DND-41 (cell line): ENCODE measurements at regions not wholly inside any gene's neighbourhood (a gene's known extent, or its start where the extent isn't known, plus 50 kb on each side); places are given as distances from the start of the nearest gene placed in this dataset.

Experiments
- EZH2 ChIP-seq: IDR thresholded peaks from 3 replicates; pipeline ENCODE4 v1.6.1; 2012; ENCODE audit warnings: borderline replicate concordance, low read depth, mild to moderate bottlenecking, moderate library complexity, low read length, inconsistent platforms; ENCODE audit not compliant: severe bottlenecking
- TF ChIP-seq, protein P1 (sequence below): IDR thresholded peaks from 2 replicates; pipeline ENCODE4 v1.5.1; 2012; ENCODE audit warnings: borderline replicate concordance, low read length, moderate library complexity, mild to moderate bottlenecking; ENCODE audit not compliant: poor library complexity, severe bottlenecking; ENCODE audit errors: extremely low read depth

GRCh38 chr11:116209255-116209654 is 563.5 kb downstream of the BUD13 start:
- TF ChIP-seq, protein P1, sequence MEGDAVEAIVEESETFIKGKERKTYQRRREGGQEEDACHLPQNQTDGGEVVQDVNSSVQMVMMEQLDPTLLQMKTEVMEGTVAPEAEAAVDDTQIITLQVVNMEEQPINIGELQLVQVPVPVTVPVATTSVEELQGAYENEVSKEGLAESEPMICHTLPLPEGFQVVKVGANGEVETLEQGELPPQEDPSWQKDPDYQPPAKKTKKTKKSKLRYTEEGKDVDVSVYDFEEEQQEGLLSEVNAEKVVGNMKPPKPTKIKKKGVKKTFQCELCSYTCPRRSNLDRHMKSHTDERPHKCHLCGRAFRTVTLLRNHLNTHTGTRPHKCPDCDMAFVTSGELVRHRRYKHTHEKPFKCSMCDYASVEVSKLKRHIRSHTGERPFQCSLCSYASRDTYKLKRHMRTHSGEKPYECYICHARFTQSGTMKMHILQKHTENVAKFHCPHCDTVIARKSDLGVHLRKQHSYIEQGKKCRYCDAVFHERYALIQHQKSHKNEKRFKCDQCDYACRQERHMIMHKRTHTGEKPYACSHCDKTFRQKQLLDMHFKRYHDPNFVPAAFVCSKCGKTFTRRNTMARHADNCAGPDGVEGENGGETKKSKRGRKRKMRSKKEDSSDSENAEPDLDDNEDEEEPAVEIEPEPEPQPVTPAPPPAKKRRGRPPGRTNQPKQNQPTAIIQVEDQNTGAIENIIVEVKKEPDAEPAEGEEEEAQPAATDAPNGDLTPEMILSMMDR = no peak
- no peak for TF ChIP-seq EZH2
